Stimulated activated CD4-positive, alpha-beta T cell treated with anti-CD3 and anti-CD28 coated beads, Interleukin-12 subunit alpha, Interleukin-12 subunit beta, amount 100 ng/mL, for 24 hours (primary cell): ENCODE measurements at regions not wholly inside any gene's neighbourhood (a gene's known extent, or its start where the extent isn't known, plus 50 kb on each side); places are given as distances from the start of the nearest gene placed in this dataset.
"Not testable (repeated sequence)": the region's sequence is repeated elsewhere in the genome, so short reads cannot be mapped to it uniquely, and the experiment has no call there.

Experiments
- DNase-seq, 2 experiments: peaks; one replicate each; pipeline ENCODE4 v3.0.0-alpha.2; 2020; ENCODE audit warnings: low read depth in 2 of 2

- DNase-seq = no peak
These were observed 177.3 kb upstream of the TMEM72 start for GRCh38 chr10:44733501-44734488.

GRCh38 chr10:44742248-44742647, 168.9 kb upstream of the TMEM72 start:
- DNase-seq = no peak

GRCh38 chr10:44743535-44743934, 167.6 kb upstream of the TMEM72 start:
- DNase-seq = no peak

GRCh38 chr10:44745920-44746319, 165.2 kb upstream of the TMEM72 start:
- no peak for DNase-seq

- no peak for DNase-seq
These were observed 163.5 kb upstream of the TMEM72 start for GRCh38 chr10:44747593-44748172.

GRCh38 chr10:44749151-44749550, 162.0 kb upstream of the TMEM72 start:
- DNase-seq = no peak

- no peak for DNase-seq
These were observed 158.4 kb upstream of the TMEM72 start for GRCh38 chr10:44752451-44753441.

- DNase-seq = not testable (repeated sequence)
These were observed 156.8 kb upstream of the TMEM72 start for GRCh38 chr10:44754355-44754754.

- no peak for DNase-seq
These were observed 155.7 kb upstream of the TMEM72 start for GRCh38 chr10:44755481-44755880.

- no peak for DNase-seq
These were observed 154.9 kb upstream of the TMEM72 start for GRCh38 chr10:44756216-44756615.

GRCh38 chr10:44757551-44758205, 153.5 kb upstream of the TMEM72 start:
- DNase-seq = no peak

- no peak for DNase-seq
These were observed 152.0 kb upstream of the TMEM72 start for GRCh38 chr10:44759122-44759521.

- no peak for DNase-seq
These were observed 150.6 kb upstream of the TMEM72 start for GRCh38 chr10:44760513-44760912.

- no peak for DNase-seq
These were observed 150.1 kb upstream of the TMEM72 start for GRCh38 chr10:44761076-44761475.

GRCh38 chr10:44763331-44763730, 147.8 kb upstream of the TMEM72 start:
- DNase-seq = no peak

GRCh38 chr10:44765299-44765698, 145.8 kb upstream of the TMEM72 start:
- no peak for DNase-seq

- DNase-seq = no peak
These were observed 144.5 kb upstream of the TMEM72 start for GRCh38 chr10:44766631-44767030.

GRCh38 chr10:44769450-44769849, 141.7 kb upstream of the TMEM72 start:
- no peak for DNase-seq

- DNase-seq = no peak
These were observed 139.7 kb upstream of the TMEM72 start for GRCh38 chr10:44771233-44771995.

- no peak for DNase-seq
These were observed 137.6 kb upstream of the TMEM72 start for GRCh38 chr10:44773565-44773964.
